Astrocyte (in vitro differentiated cells and primary cell): ENCODE measurements at regions not wholly inside any gene's neighbourhood (a gene's known extent, or its start where the extent isn't known, plus 50 kb on each side); places are given as distances from the start of the nearest gene placed in this dataset.

Source experiments
- DNase-seq: peaks from one replicate; pipeline ENCODE4 v3.0.0-alpha.2; 2010; ENCODE audit warnings: low read depth
- FAIRE-seq: peaks from 2 replicates; lab custom pipeline; 2011; peaks lifted over from hg19 to GRCh38; lab: Jason Lieb, UNC
- H2AFZ ChIP-seq: 2 replicates; pipeline ENCODE4 v1.6.0; 2012; ENCODE audit warnings: low read depth, low read length, inconsistent platforms
- H3K27ac ChIP-seq: 2 replicates; pipeline ENCODE4 v1.5.1; 2011; ENCODE audit warnings: low read depth, low read length, inconsistent platforms
- H3K27me3 ChIP-seq: 2 replicates; pipeline ENCODE4 v1.6.0; 2011; ENCODE audit warnings: low read length, inconsistent platforms; ENCODE audit not compliant: insufficient read depth
- H3K36me3 ChIP-seq: 2 replicates; pipeline ENCODE4 v1.5.1; 2011; ENCODE audit warnings: low read length, inconsistent platforms; ENCODE audit not compliant: insufficient read depth
- H3K4me1 ChIP-seq: 2 replicates; pipeline ENCODE4 v1.5.1; 2011; ENCODE audit warnings: low read length, inconsistent platforms; ENCODE audit not compliant: insufficient read depth
- H3K4me2 ChIP-seq: 2 replicates; pipeline ENCODE4 v1.6.0; 2012; ENCODE audit warnings: low read length, inconsistent platforms
- H3K4me3 ChIP-seq: 2 replicates; pipeline ENCODE4 v1.5.1; 2011; ENCODE audit warnings: low read depth, mild to moderate bottlenecking, low read length, inconsistent platforms; ENCODE audit not compliant: insufficient read depth
- H3K79me2 ChIP-seq: 2 replicates; pipeline ENCODE4 v1.6.0; 2012; ENCODE audit warnings: mild to moderate bottlenecking, low read length, inconsistent platforms; ENCODE audit not compliant: insufficient read depth
- H3K9ac ChIP-seq: 2 replicates; pipeline ENCODE4 v1.6.0; 2012; ENCODE audit warnings: mild to moderate bottlenecking, low read length, inconsistent platforms
- H3K9me3 ChIP-seq: 2 replicates; pipeline ENCODE4 v1.5.1; 2012; ENCODE audit warnings: low read depth, mild to moderate bottlenecking, low read length, inconsistent platforms; ENCODE audit not compliant: insufficient read depth
- H4K20me1 ChIP-seq: 2 replicates; pipeline ENCODE4 v1.6.0; 2012; ENCODE audit warnings: low read length, inconsistent platforms; ENCODE audit not compliant: insufficient read depth
- H3K27ac Mint-ChIP-seq: one replicate; pipeline ENCODE4 v1.8.0; 2021; ENCODE audit warnings: mild to moderate bottlenecking, mixed read lengths; ENCODE audit not compliant: unreplicated experiment
- H3K27me3 Mint-ChIP-seq: one replicate; pipeline ENCODE4 v1.8.0; 2021; ENCODE audit warnings: low read depth, mixed read lengths; ENCODE audit not compliant: unreplicated experiment
- H3K36me3 Mint-ChIP-seq: one replicate; pipeline ENCODE4 v1.8.0; 2021; ENCODE audit warnings: low read depth, mixed read lengths; ENCODE audit not compliant: unreplicated experiment
- H3K4me1 Mint-ChIP-seq: one replicate; pipeline ENCODE4 v1.8.0; 2021; ENCODE audit warnings: low read depth, mixed read lengths; ENCODE audit not compliant: unreplicated experiment
- H3K4me3 Mint-ChIP-seq: one replicate; pipeline ENCODE4 v1.8.0; 2021; ENCODE audit warnings: mild to moderate bottlenecking, moderate library complexity, mixed read lengths; ENCODE audit not compliant: unreplicated experiment
- H3K9me3 Mint-ChIP-seq: one replicate; pipeline ENCODE4 v1.8.0; 2021; ENCODE audit warnings: mild to moderate bottlenecking, mixed read lengths; ENCODE audit not compliant: unreplicated experiment
- CTCF ChIP-seq: IDR thresholded peaks from 2 replicates; pipeline ENCODE4 v1.5.1; 2011; ENCODE audit warnings: low read depth, mild to moderate bottlenecking, inconsistent platforms, low read length, moderate library complexity; ENCODE audit not compliant: insufficient read depth
- EZH2 ChIP-seq: IDR thresholded peaks from 2 replicates; pipeline ENCODE4 v1.6.1; 2012; ENCODE audit warnings: mild to moderate bottlenecking, low read length, inconsistent platforms; ENCODE audit not compliant: insufficient read depth

- H3K36me3 Mint-ChIP-seq: no peaks in the 10 kb centered on the region
- TF ChIP-seq EZH2 (no peak), CTCF (no peak)
These were observed 663.5 kb downstream of the SORCS1 start for GRCh38 chr10:106500925-106501525.

GRCh38 chr10:106500041-106500924 is 664.2 kb downstream of the SORCS1 start:
- Histone ChIP-seq H3K4me1 (no peaks in the 10 kb centered on the region), H3K4me3 (no peak overlapping the region), H3K27ac (no peak overlapping the region), H2AFZ (no peak overlapping the region), H3K9ac (no peak overlapping the region), H3K9me3 (no peaks in the 10 kb centered on the region), H4K20me1 (no peaks in the 10 kb centered on the region), H3K27me3 (no peaks in the 10 kb centered on the region), H3K4me2 (no peak overlapping the region), H3K36me3 (no peaks in the 10 kb centered on the region), H3K79me2 (no peaks in the 10 kb centered on the region)
- peaks cover 3% of the 10 kb centered on the region for H3K4me1 Mint-ChIP-seq
- H3K4me3 Mint-ChIP-seq: no peak overlapping the region
- no peaks in the 10 kb centered on the region for H3K27me3 Mint-ChIP-seq
- DNase-seq (no peak), FAIRE-seq (no peak)
- H3K27ac Mint-ChIP-seq: no peak overlapping the region
- no peaks in the 10 kb centered on the region for H3K9me3 Mint-ChIP-seq
- no peak for TF ChIP-seq CTCF
- no peak for TF ChIP-seq EZH2
- no peaks in the 10 kb centered on the region for H3K36me3 Mint-ChIP-seq

More at GRCh38 chr10:106500925-106501525, 663.5 kb downstream of the SORCS1 start:
- FAIRE-seq (no peak), DNase-seq (peak; percentile 2)
- no peaks in the 10 kb centered on the region for H3K27me3 Mint-ChIP-seq
- H3K4me3 Mint-ChIP-seq: no peak overlapping the region
- peaks cover 3% of the 10 kb centered on the region for H3K4me1 Mint-ChIP-seq
- no peaks in the 10 kb centered on the region for H3K36me3 ChIP-seq
- no peaks in the 10 kb centered on the region for H3K9me3 Mint-ChIP-seq
- no peak overlapping the region for H3K4me3 ChIP-seq
- no peaks in the 10 kb centered on the region for H3K27me3 ChIP-seq
- no peaks in the 10 kb centered on the region for H3K79me2 ChIP-seq
- no peak overlapping the region for H3K4me2 ChIP-seq
- H3K27ac ChIP-seq: no peak overlapping the region
- no peaks in the 10 kb centered on the region for H4K20me1 ChIP-seq
- no peak overlapping the region for H3K27ac Mint-ChIP-seq
- H2AFZ ChIP-seq: no peak overlapping the region
- no peak overlapping the region for H3K9ac ChIP-seq
- H3K9me3 ChIP-seq: no peaks in the 10 kb centered on the region
- H3K4me1 ChIP-seq: no peaks in the 10 kb centered on the region

DNA sequence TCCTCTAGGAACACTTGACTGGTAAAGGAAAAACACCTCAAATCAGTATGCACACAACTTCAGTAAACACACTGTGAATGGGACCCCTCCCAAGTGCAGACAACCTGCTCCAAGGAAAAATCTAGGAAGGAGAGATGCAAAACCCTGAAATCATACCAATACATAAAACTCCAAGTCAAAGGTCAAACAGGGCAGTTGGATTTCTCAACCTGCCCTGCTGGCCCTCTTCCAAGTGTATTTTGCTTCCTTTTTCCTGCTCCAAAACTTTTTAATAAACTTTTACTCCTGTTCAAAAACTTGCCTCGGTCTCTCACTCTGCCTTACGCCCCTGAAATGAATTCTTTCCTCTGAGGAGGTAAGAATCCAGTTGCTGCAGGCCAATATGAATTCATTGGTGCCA is 665.1 kb downstream of the SORCS1 start:
- Histone ChIP-seq H3K4me3 (no peak overlapping the region), H3K27ac (no peak overlapping the region), H3K4me2 (no peak overlapping the region), H3K9ac (no peak overlapping the region), H3K36me3 (no peaks in the 10 kb centered on the region), H3K9me3 (no peaks in the 10 kb centered on the region), H3K79me2 (no peaks in the 10 kb centered on the region), H4K20me1 (no peaks in the 10 kb centered on the region), H3K4me1 (no peaks in the 10 kb centered on the region), H2AFZ (no peak overlapping the region), H3K27me3 (no peaks in the 10 kb centered on the region)
- DNase-seq: no peak
- Mint-ChIP-seq H3K36me3 (no peaks in the 10 kb centered on the region), H3K27me3 (peaks cover 3% of the 10 kb centered on the region), H3K4me1 (peaks cover 3% of the 10 kb centered on the region), H3K4me3 (no peak overlapping the region), H3K9me3 (no peaks in the 10 kb centered on the region), H3K27ac (no peak overlapping the region)
- no peak for FAIRE-seq
- TF ChIP-seq CTCF: no peak
- TF ChIP-seq EZH2: no peak
